Karpas-422 (cell line): ENCODE measurements at regions not wholly inside any gene's neighbourhood (a gene's known extent, or its start where the extent isn't known, plus 50 kb on each side); places are given as distances from the start of the nearest gene placed in this dataset.
"Not testable (repeated sequence)": the region's sequence is repeated elsewhere in the genome, so short reads cannot be mapped to it uniquely, and the experiment has no call there.

ENCODE experiments used
- DNase-seq: peaks from one replicate; pipeline ENCODE4 v3.0.0-alpha.2; 2015
- H2AFZ ChIP-seq: fragments of 200-600 bp; sonication (generic); 2 replicates; pipeline ENCODE4 v1.6.1; 2014; ENCODE audit warnings: antibody characterized with exemption, low read length, mixed read lengths
- H3K27ac ChIP-seq: fragments of 200-600 bp; sonication (generic); 2 replicates; pipeline ENCODE4 v1.5.1; 2014; ENCODE audit warnings: mild to moderate bottlenecking, low read length, moderate library complexity
- H3K27me3 ChIP-seq: fragments of 200-600 bp; sonication (generic); 2 replicates; pipeline ENCODE4 v1.6.1; 2014; ENCODE audit warnings: low read length, mixed read lengths
- H3K36me3 ChIP-seq: fragments of 200-600 bp; sonication (generic); 2 replicates; pipeline ENCODE4 v1.6.1; 2014; ENCODE audit warnings: low read length, mixed read lengths; ENCODE audit not compliant: insufficient read depth
- H3K4me1 ChIP-seq: fragments of 200-600 bp; sonication (generic); 2 replicates; pipeline ENCODE4 v1.6.1; 2014; ENCODE audit warnings: mild to moderate bottlenecking, low read length, mixed read lengths
- H3K4me2 ChIP-seq: fragments of 200-600 bp; sonication (generic); 2 replicates; pipeline ENCODE4 v1.6.1; 2014; ENCODE audit warnings: low read length, low read depth, mild to moderate bottlenecking; ENCODE audit not compliant: poor library complexity, severe bottlenecking
- H3K4me3 ChIP-seq: fragments of 200-600 bp; sonication (generic); 2 replicates; pipeline ENCODE4 v1.5.1; 2014; ENCODE audit warnings: mild to moderate bottlenecking, antibody characterized with exemption, low read length, mixed read lengths
- H3K79me2 ChIP-seq: fragments of 200-600 bp; sonication (generic); 2 replicates; pipeline ENCODE4 v1.6.1; 2014; ENCODE audit warnings: mild to moderate bottlenecking, low read length, mixed read lengths
- H3K9ac ChIP-seq: fragments of 200-600 bp; sonication (generic); 2 replicates; pipeline ENCODE4 v1.6.0; 2014; ENCODE audit warnings: low read length
- H3K9me2 ChIP-seq: fragments of 200-600 bp; sonication (generic), shearing (Covaris generic); replicated peaks from 2 replicates; pipeline ENCODE4 v1.6.0; 2014; ENCODE audit warnings: mild to moderate bottlenecking, low read length, moderate library complexity; ENCODE audit not compliant: insufficient read depth
- H3K9me3 ChIP-seq: fragments of 300-700, 200-600 bp; sonication (generic); 2 replicates; pipeline ENCODE4 v1.6.1; 2014; ENCODE audit warnings: low read length, mixed read lengths
- H4K20me1 ChIP-seq: fragments of 200-600 bp; sonication (generic); 2 replicates; pipeline ENCODE4 v1.6.1; 2014; ENCODE audit warnings: mild to moderate bottlenecking, antibody characterized with exemption, low read length, low read depth; ENCODE audit not compliant: insufficient read depth

- not testable (repeated sequence) for H3K4me1 ChIP-seq, H3K36me3 ChIP-seq, H4K20me1 ChIP-seq, DNase-seq, H3K4me2 ChIP-seq, H3K9me2 ChIP-seq, H2AFZ ChIP-seq, H3K4me3 ChIP-seq, H3K27ac ChIP-seq, H3K9me3 ChIP-seq, H3K79me2 ChIP-seq, H3K27me3 ChIP-seq, H3K9ac ChIP-seq
These were observed 1538.1 kb downstream of the KHDRBS2 start for GRCh38 chr6:60747765-60748556.

- H4K20me1 ChIP-seq, H3K9me2 ChIP-seq, H3K9me3 ChIP-seq, H3K4me2 ChIP-seq, H3K9ac ChIP-seq, H3K36me3 ChIP-seq, H3K27me3 ChIP-seq, H3K4me3 ChIP-seq, H3K4me1 ChIP-seq, H3K79me2 ChIP-seq, H3K27ac ChIP-seq, H2AFZ ChIP-seq, DNase-seq: not testable (repeated sequence)
These were observed 1548.1 kb downstream of the KHDRBS2 start for GRCh38 chr6:60737764-60738425.

GRCh38 chr6:60737315-60737714 lies 1548.7 kb downstream of the KHDRBS2 start:
- not testable (repeated sequence) for H4K20me1 ChIP-seq, DNase-seq, H3K9ac ChIP-seq, H3K27ac ChIP-seq, H3K9me2 ChIP-seq, H3K79me2 ChIP-seq, H3K9me3 ChIP-seq, H3K4me1 ChIP-seq, H2AFZ ChIP-seq, H3K36me3 ChIP-seq, H3K4me2 ChIP-seq, H3K27me3 ChIP-seq, H3K4me3 ChIP-seq

GRCh38 chr6:60723935-60724334 lies 1562.1 kb downstream of the KHDRBS2 start:
- not testable (repeated sequence) for DNase-seq, H4K20me1 ChIP-seq, H3K9ac ChIP-seq, H3K9me2 ChIP-seq, H3K4me2 ChIP-seq, H3K79me2 ChIP-seq, H3K9me3 ChIP-seq, H3K27me3 ChIP-seq, H2AFZ ChIP-seq, H3K27ac ChIP-seq, H3K36me3 ChIP-seq, H3K4me3 ChIP-seq, H3K4me1 ChIP-seq

GRCh38 chr6:60695232-60695631 lies 1590.8 kb downstream of the KHDRBS2 start:
- H4K20me1 ChIP-seq = no peaks in the 10 kb centered on the region
- no peaks in the 10 kb centered on the region for H3K4me1 ChIP-seq
- no peak overlapping the region for H3K4me3 ChIP-seq
- peaks cover 10% of the 10 kb centered on the region; the same call in 1 of the 2 replicates for H3K9me3 ChIP-seq
- H3K4me2 ChIP-seq = no peak overlapping the region
- H3K27me3 ChIP-seq = no peaks in the 10 kb centered on the region
- no peak for DNase-seq
- H3K27ac ChIP-seq = no peak overlapping the region
- no peak overlapping the region for H2AFZ ChIP-seq
- H3K79me2 ChIP-seq = no peaks in the 10 kb centered on the region
- no peak overlapping the region for H3K9ac ChIP-seq
- no peaks in the 10 kb centered on the region for H3K9me2 ChIP-seq
- H3K36me3 ChIP-seq = no peaks in the 10 kb centered on the region

GRCh38 chr6:60687085-60687484 lies 1598.9 kb downstream of the KHDRBS2 start:
- Histone ChIP-seq H3K27me3 (no peaks in the 10 kb centered on the region), H2AFZ (no peak overlapping the region), H3K4me1 (no peaks in the 10 kb centered on the region), H3K36me3 (no peaks in the 10 kb centered on the region; the same call in 1 of the 2 replicates), H3K4me2 (no peak overlapping the region), H4K20me1 (no peaks in the 10 kb centered on the region), H3K9ac (no peak overlapping the region), H3K9me2 (no peaks in the 10 kb centered on the region), H3K79me2 (no peaks in the 10 kb centered on the region), H3K9me3 (peaks cover 4% of the 10 kb centered on the region; the same call in 1 of the 2 replicates), H3K4me3 (no peak overlapping the region), H3K27ac (no peak overlapping the region)
- DNase-seq = no peak

GRCh38 chr6:60681806-60682205 lies 1604.2 kb downstream of the KHDRBS2 start:
- Histone ChIP-seq H3K4me2 (no peak overlapping the region), H4K20me1 (no peaks in the 10 kb centered on the region), H3K27ac (no peak overlapping the region), H3K4me1 (no peaks in the 10 kb centered on the region), H3K36me3 (no peaks in the 10 kb centered on the region; the same call in 1 of the 2 replicates), H3K4me3 (no peak overlapping the region), H3K9me3 (peaks cover 10% of the 10 kb centered on the region; the same call in 1 of the 2 replicates), H3K9ac (no peak overlapping the region), H3K9me2 (no peaks in the 10 kb centered on the region), H3K27me3 (no peaks in the 10 kb centered on the region), H3K79me2 (no peaks in the 10 kb centered on the region), H2AFZ (no peak overlapping the region)
- no peak for DNase-seq

- H3K4me1 ChIP-seq = no peaks in the 10 kb centered on the region
- no peaks in the 10 kb centered on the region for H3K9me2 ChIP-seq
- H3K27ac ChIP-seq = no peak overlapping the region
- H3K36me3 ChIP-seq = no peaks in the 10 kb centered on the region
- no peaks in the 10 kb centered on the region for H3K27me3 ChIP-seq
- no peaks in the 10 kb centered on the region for H3K79me2 ChIP-seq
- no peaks in the 10 kb centered on the region for H4K20me1 ChIP-seq
- no peak overlapping the region for H2AFZ ChIP-seq
- no peak overlapping the region for H3K4me2 ChIP-seq
- no peak overlapping the region for H3K4me3 ChIP-seq
- no peak for DNase-seq
- H3K9me3 ChIP-seq = peaks cover 14% of the 10 kb centered on the region; the same call in 1 of the 2 replicates
- no peak overlapping the region for H3K9ac ChIP-seq
These were observed 1606.8 kb downstream of the KHDRBS2 start for GRCh38 chr6:60679175-60679574.
